ENCODE measurements at regions not wholly inside any gene's neighbourhood (a gene's known extent, or its start where the extent isn't known, plus 50 kb on each side); places are given as distances from the start of the nearest gene placed in this dataset.
"Not testable (repeated sequence)": the region's sequence is repeated elsewhere in the genome, so short reads cannot be mapped to it uniquely, and the experiment has no call there.

DNA sequence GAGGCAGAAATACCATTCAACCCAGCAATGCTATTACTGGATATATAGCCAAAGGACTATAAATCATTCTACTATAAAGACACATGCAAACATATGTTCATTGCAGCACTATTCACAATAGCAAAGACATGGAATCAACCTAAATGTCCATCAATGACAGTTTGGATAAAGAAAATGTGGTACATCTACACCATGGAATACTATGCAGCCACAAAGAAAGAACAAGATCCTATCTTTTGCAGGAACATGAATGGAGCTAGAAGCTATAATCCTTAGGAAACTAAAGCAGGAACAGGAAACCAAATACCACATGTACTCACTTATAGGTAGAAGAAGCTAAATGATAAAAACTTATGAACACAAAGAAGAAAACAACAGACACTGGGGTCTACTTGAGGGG, 730.3 kb upstream of the ADGRB3 start:
- TF ChIP-seq CTCF (tag by site-specific recombination; IDR thresholded peaks at IDR 0.05); ZBTB48 (tag by site-specific recombination; IDR thresholded peaks at IDR 0.05); ZNF473 (tag by site-specific recombination; IDR thresholded peaks at IDR 0.05); ZNF677 (tag by site-specific recombination; IDR thresholded peaks at IDR 0.05); ZFP3 (tag by site-specific recombination; IDR thresholded peaks at IDR 0.05; ENCODE audit: low read depth); ZNF544 (tag by site-specific recombination; IDR thresholded peaks at IDR 0.05); KLF1 (tag by site-specific recombination; IDR thresholded peaks at IDR 0.05); ZNF423 (tag by site-specific recombination; IDR thresholded peaks at IDR 0.05); MEIS1 (CRISPR knock-in tag; IDR thresholded peaks at IDR 0.05; ENCODE audit: borderline replicate concordance); ZNF302 (tag by site-specific recombination; IDR thresholded peaks at IDR 0.05; ENCODE audit: low read depth); PATZ1 (tag by site-specific recombination; IDR thresholded peaks at IDR 0.05): not testable (repeated sequence)
- TF ChIP-seq, protein P1, sequence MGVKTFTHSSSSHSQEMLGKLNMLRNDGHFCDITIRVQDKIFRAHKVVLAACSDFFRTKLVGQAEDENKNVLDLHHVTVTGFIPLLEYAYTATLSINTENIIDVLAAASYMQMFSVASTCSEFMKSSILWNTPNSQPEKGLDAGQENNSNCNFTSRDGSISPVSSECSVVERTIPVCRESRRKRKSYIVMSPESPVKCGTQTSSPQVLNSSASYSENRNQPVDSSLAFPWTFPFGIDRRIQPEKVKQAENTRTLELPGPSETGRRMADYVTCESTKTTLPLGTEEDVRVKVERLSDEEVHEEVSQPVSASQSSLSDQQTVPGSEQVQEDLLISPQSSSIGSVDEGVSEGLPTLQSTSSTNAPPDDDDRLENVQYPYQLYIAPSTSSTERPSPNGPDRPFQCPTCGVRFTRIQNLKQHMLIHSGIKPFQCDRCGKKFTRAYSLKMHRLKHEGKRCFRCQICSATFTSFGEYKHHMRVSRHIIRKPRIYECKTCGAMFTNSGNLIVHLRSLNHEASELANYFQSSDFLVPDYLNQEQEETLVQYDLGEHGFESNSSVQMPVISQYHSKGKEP (tag by site-specific recombination; IDR thresholded peaks at IDR 0.05), result not testable (repeated sequence)

Measured in HEK293 (cell line).